ENCODE measurements at regions not wholly inside any gene's neighbourhood (a gene's known extent, or its start where the extent isn't known, plus 50 kb on each side); places are given as distances from the start of the nearest gene placed in this dataset.

GRCh38 chr2:34340307-34340706, 741.2 kb upstream of the FAM98A start:
- TF ChIP-seq CTCF (IDR thresholded peaks at IDR 0.05; ENCODE audit: low read depth, low read length, poor library complexity, severe bottlenecking) = no peak
- no peaks in the 10 kb centered on the region for H3K4me1 ChIP-seq (ENCODE audit: control insufficient read depth, low read length)
- no peaks in the 10 kb centered on the region for H3K79me2 ChIP-seq (ENCODE audit: control insufficient read depth, low read length)
- H3K27ac ChIP-seq (ENCODE audit: low read depth, low read length) = no peak overlapping the region
- H3K4me3 ChIP-seq (ENCODE audit: low read length) = no peak overlapping the region
- no peak overlapping the region for H3K4me2 ChIP-seq (ENCODE audit: low read length)
- no peaks in the 10 kb centered on the region for H3F3A ChIP-seq (ENCODE audit: control insufficient read depth, insufficient read depth)
- no peaks in the 10 kb centered on the region for H3K27me3 ChIP-seq (ENCODE audit: control insufficient read depth, low read length)
- H3K9me3 ChIP-seq (ENCODE audit: control insufficient read depth, insufficient read depth, low read length) = no peaks in the 10 kb centered on the region
- H4K20me1 ChIP-seq (ENCODE audit: control insufficient read depth, insufficient read depth, low read depth, low read length) = no peaks in the 10 kb centered on the region
- H3K9me2 ChIP-seq (replicated peaks; ENCODE audit: control insufficient read depth, low read length) = no peaks in the 10 kb centered on the region
- H3K36me3 ChIP-seq (ENCODE audit: control insufficient read depth, low read length) = no peaks in the 10 kb centered on the region

- no peaks in the 10 kb centered on the region for H3K36me3 ChIP-seq (ENCODE audit: control insufficient read depth, low read length)
- no peaks in the 10 kb centered on the region for H3K9me3 ChIP-seq (ENCODE audit: control insufficient read depth, insufficient read depth, low read length)
- H3K4me2 ChIP-seq (ENCODE audit: low read length) = no peak overlapping the region
- no peaks in the 10 kb centered on the region for H4K20me1 ChIP-seq (ENCODE audit: control insufficient read depth, insufficient read depth, low read depth, low read length)
- no peaks in the 10 kb centered on the region for H3K9me2 ChIP-seq (replicated peaks; ENCODE audit: control insufficient read depth, low read length)
- TF ChIP-seq CTCF (IDR thresholded peaks at IDR 0.05; ENCODE audit: low read depth, low read length, poor library complexity, severe bottlenecking) (no peak), EZH2phosphoT487 (IDR thresholded peaks at IDR 0.05; ENCODE audit: borderline replicate concordance, low read length) (no peak)
- H3K4me1 ChIP-seq (ENCODE audit: control insufficient read depth, low read length) = no peaks in the 10 kb centered on the region
- no peaks in the 10 kb centered on the region for H3K27me3 ChIP-seq (ENCODE audit: control insufficient read depth, low read length)
- H3F3A ChIP-seq (ENCODE audit: control insufficient read depth, insufficient read depth) = no peaks in the 10 kb centered on the region
- no peaks in the 10 kb centered on the region for H3K79me2 ChIP-seq (ENCODE audit: control insufficient read depth, low read length)
- no peak overlapping the region for H3K27ac ChIP-seq (ENCODE audit: low read depth, low read length)
- H3K4me3 ChIP-seq (ENCODE audit: low read length) = no peak overlapping the region
These were observed 738.6 kb upstream of the FAM98A start for GRCh38 chr2:34337735-34338134.

- Histone ChIP-seq H3K79me2 (ENCODE audit: control insufficient read depth, low read length) (no peaks in the 10 kb centered on the region), H3K4me3 (ENCODE audit: low read length) (no peak overlapping the region), H4K20me1 (ENCODE audit: control insufficient read depth, insufficient read depth, low read depth, low read length) (no peaks in the 10 kb centered on the region), H3K9me2 (replicated peaks; ENCODE audit: control insufficient read depth, low read length) (no peaks in the 10 kb centered on the region), H3F3A (ENCODE audit: control insufficient read depth, insufficient read depth) (no peaks in the 10 kb centered on the region), H3K4me1 (ENCODE audit: control insufficient read depth, low read length) (no peaks in the 10 kb centered on the region), H3K36me3 (ENCODE audit: control insufficient read depth, low read length) (no peaks in the 10 kb centered on the region), H3K4me2 (ENCODE audit: low read length) (no peak overlapping the region), H3K9me3 (ENCODE audit: control insufficient read depth, insufficient read depth, low read length) (no peaks in the 10 kb centered on the region), H3K27me3 (ENCODE audit: control insufficient read depth, low read length) (no peaks in the 10 kb centered on the region), H3K27ac (ENCODE audit: low read depth, low read length) (no peak overlapping the region)
- TF ChIP-seq EZH2phosphoT487 (IDR thresholded peaks at IDR 0.05; ENCODE audit: borderline replicate concordance, low read length) (no peak), CTCF (IDR thresholded peaks at IDR 0.05; ENCODE audit: low read depth, low read length, poor library complexity, severe bottlenecking) (no peak)
These were observed 733.7 kb upstream of the FAM98A start for GRCh38 chr2:34332813-34333212.

- TF ChIP-seq CTCF (IDR thresholded peaks at IDR 0.05; ENCODE audit: low read depth, low read length, poor library complexity, severe bottlenecking) = no peak
- no peak for TF ChIP-seq EZH2phosphoT487 (IDR thresholded peaks at IDR 0.05; ENCODE audit: borderline replicate concordance, low read length)
- H3K79me2 ChIP-seq (ENCODE audit: control insufficient read depth, low read length) = no peaks in the 10 kb centered on the region
- H3F3A ChIP-seq (ENCODE audit: control insufficient read depth, insufficient read depth) = no peaks in the 10 kb centered on the region
- H3K4me3 ChIP-seq (ENCODE audit: low read length) = no peak overlapping the region
- H3K27ac ChIP-seq (ENCODE audit: low read depth, low read length) = no peak overlapping the region
- H3K27me3 ChIP-seq (ENCODE audit: control insufficient read depth, low read length) = no peaks in the 10 kb centered on the region
- H3K9me3 ChIP-seq (ENCODE audit: control insufficient read depth, insufficient read depth, low read length) = no peaks in the 10 kb centered on the region
- H3K9me2 ChIP-seq (replicated peaks; ENCODE audit: control insufficient read depth, low read length) = no peaks in the 10 kb centered on the region
- H3K4me1 ChIP-seq (ENCODE audit: control insufficient read depth, low read length) = no peaks in the 10 kb centered on the region
- no peaks in the 10 kb centered on the region for H3K36me3 ChIP-seq (ENCODE audit: control insufficient read depth, low read length)
- no peaks in the 10 kb centered on the region for H4K20me1 ChIP-seq (ENCODE audit: control insufficient read depth, insufficient read depth, low read depth, low read length)
- no peak overlapping the region for H3K4me2 ChIP-seq (ENCODE audit: low read length)
These were observed 721.0 kb upstream of the FAM98A start for GRCh38 chr2:34320056-34320455.
